GM10266 (cell line): ENCODE measurements at regions not wholly inside any gene's neighbourhood (a gene's known extent, or its start where the extent isn't known, plus 50 kb on each side); places are given as distances from the start of the nearest gene placed in this dataset.

ENCODE experiments used
- DNase-seq: peaks from one replicate; pipeline ENCODE4 v3.0.0; 2012; ENCODE audit errors: extremely low spot score
- CTCF ChIP-seq: IDR thresholded peaks from 2 replicates; pipeline ENCODE4 v1.5.1; 2012; ENCODE audit warnings: mild to moderate bottlenecking, low read depth; ENCODE audit not compliant: control insufficient read depth, insufficient read depth; ENCODE audit errors: missing control alignments

DNA sequence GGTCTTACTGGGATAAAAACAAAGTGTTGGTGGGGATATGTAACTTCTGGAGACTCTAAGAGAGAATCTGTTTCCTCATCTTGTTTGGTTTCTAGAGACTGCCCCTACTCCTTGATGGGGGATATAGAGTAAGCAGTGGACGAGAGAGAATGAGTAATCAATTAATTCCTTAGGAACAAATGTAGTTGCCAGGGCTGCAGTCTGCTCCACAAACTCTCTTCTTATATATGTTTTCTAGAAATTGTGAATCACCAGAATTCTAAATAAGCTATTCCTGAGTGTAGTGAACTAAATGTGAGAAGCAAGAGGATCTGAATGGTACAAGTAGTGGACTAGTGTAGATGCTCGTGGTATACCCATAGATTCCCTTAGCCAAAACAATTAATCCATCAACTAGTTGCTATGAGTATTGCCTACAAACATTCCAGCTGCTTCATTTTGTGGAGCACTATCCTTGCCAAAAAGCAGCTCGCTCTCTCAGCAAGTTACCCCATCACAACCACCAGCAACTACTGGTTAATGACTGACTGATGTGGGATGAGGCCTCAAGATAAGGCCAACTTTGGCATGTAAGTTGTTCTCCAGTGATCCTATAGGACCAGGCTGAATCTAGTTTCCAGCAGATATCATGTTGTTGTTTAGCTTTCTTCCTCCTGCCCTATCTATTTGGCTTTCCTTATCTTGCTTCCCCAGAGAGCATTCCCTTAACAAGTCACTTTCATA lies 273.0 kb downstream of the SLC7A11 start:
- TF ChIP-seq CTCF, result no peak

DNA sequence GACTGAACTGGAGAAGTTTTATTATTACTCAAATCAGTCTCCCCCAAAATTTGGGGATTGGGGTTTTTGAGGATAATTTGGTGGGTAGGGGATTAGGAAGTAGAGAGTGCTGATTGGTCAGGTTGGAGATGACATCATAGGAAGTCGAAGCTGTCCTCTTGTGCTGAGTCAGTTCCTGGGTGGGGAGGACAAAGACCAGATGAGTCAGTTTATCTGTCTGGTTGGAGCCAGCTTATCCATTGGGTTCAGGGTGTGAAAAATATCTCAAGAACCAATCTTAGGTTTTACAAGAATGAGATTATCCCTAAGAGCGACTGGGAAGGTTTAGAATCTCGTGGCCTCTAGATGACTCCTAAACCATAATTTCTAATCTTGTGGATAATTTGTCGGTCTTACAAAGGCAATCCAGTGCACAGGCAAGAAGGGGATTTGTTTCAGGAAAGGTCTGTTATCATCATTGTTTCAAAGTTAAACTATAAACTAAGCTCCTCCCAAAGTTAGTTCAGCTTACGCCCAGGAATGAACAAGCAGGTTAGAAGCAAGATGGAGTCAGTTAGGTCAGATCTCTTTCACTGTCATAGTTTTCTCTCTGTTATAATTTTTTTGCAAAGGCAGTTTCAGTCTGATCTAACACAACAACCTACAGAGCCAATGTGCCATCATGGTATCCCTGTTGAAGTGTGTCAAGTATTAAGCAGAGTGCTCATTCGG lies 274.5 kb downstream of the SLC7A11 start:
- TF ChIP-seq CTCF, result no peak

More for the DNA sequence above, 273.0 kb downstream of the SLC7A11 start:
- DNase-seq, result no peak

DNA sequence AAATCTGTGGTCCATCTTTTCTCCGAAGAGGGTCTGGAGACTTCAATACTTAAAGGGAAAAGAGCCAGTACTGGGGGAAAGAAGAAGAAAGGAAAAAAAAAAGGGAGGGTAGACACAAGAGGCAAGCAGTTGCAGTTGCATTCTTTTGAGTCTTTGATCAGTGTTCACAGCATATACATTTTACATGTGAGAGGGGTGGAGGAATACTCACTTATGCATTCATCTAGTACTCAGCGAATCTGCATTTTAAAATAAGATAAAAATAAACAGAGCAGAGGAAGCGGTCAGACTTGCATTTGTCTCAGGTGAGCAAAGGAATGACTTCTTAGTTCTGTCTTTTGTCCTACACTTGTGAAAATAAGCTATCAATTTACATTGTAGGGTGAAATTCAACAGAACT lies 275.6 kb downstream of the SLC7A11 start:
- TF ChIP-seq CTCF, result no peak
- no peak for DNase-seq

More for the DNA sequence above, 274.5 kb downstream of the SLC7A11 start:
- no peak for DNase-seq

GRCh38 chr4:137961051-137961438 lies 281.1 kb downstream of the SLC7A11 start:
- DNase-seq, result no peak
- TF ChIP-seq CTCF, result no peak

- no peak for DNase-seq
- TF ChIP-seq CTCF, result no peak
Measured at GRCh38 chr4:137960371-137961050, 281.6 kb downstream of the SLC7A11 start.

- no peak for TF ChIP-seq CTCF
- DNase-seq, result no peak
Measured at GRCh38 chr4:137957806-137958205, 284.3 kb downstream of the SLC7A11 start.
